GM18907 (cell line): ENCODE measurements at regions not wholly inside any gene's neighbourhood (a gene's known extent, or its start where the extent isn't known, plus 50 kb on each side); places are given as distances from the start of the nearest gene placed in this dataset.

Experiments
- ATAC-seq: cut with Tn5 transposase; IDR thresholded peaks from one replicate; pipeline ENCODE4 v1.9.1; 2021; ENCODE audit warnings: mild to moderate bottlenecking, moderate library complexity; ENCODE audit not compliant: unreplicated experiment

- no peak for ATAC-seq
These were observed 512.7 kb downstream of the DHX35 start for GRCh38 chr20:39474879-39475278.

- no peak for ATAC-seq
These were observed 511.4 kb downstream of the DHX35 start for GRCh38 chr20:39473536-39473935.

- ATAC-seq: no peak
These were observed 506.6 kb downstream of the DHX35 start for GRCh38 chr20:39468703-39469102.

- no peak for ATAC-seq
These were observed 502.1 kb downstream of the DHX35 start for GRCh38 chr20:39464238-39464637.

DNA sequence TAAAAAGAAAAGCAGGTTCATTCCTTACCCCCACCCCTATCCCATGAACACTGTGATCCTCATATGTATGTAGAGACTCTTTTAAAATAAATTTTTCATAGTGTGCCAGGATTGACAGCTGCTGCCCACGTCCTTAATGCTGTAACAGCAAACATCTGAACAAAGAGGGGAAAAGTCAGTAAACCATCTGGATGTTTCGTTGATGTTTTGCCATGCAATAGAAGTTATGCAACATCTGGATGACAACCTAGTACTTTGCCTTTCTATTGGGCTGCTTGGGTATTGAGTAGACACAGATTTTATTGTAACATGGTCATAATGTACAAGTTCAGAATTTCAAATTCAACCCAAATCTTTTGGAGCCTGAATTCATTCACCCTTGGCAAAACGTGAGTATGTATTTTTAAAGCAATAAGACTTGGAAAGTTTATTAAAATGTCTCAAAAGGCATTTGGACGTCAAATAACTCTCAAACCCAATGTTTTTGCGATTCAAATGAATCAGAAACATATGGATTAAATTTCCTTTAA is 500.3 kb downstream of the DHX35 start:
- no peak for ATAC-seq

- ATAC-seq: no peak
These were observed 496.3 kb downstream of the DHX35 start for GRCh38 chr20:39458452-39458851.

DNA sequence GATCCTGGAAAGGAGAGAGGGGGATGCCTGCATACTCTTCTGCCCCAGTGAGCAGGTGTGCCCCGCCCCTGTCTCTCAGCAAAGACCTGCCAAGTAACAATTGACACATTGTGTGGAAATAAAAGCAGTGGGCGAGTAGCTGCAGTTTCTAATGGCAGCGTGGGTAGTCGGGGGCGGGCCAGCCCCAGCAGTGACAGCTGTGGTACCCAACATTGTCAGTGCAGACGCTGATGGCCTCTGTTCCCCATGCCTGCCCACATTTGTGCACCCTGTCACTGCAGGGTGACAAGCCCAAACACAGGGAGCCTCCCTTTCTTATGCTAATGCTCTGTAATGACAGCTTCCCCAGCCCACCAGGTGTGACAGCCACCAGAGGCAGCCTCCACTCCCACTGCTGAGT is 491.7 kb downstream of the DHX35 start:
- no peak for ATAC-seq

DNA sequence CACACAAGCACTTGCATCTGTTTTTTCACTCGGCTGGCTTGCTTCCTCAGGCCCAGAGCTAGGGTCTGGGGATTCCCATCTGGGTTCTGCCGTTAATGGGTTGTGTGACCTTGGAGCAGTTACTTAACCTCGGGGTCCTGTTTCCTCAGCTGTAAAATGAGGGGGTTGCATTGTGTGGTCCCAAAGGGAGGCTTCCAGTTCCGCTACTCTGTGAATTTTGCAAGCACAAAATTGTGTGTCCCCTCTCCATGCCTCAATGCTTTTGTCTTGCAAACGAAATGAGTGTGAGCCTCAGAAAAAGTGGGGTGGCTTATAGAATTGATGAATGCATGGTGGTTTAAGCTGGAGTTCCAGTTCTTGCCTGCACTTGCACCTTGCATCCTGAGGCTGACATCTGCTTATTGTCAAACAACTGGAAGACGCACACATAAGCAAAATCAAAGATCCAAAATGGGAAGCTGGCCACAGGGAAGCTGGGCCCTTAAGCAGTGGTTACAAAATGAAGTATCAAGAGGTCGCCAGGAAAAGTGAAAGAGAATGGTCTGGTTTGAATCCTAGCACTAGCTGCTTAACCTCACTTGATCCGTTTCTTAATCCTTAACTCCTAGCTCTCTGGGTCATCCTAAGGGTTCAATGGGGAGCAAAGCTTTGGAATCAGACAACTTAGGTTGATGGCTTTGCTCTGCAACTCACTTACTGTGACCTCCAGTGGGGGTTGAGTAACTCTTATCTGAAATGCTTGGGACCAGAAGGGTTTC is 490.6 kb downstream of the DHX35 start:
- ATAC-seq: no peak

DNA sequence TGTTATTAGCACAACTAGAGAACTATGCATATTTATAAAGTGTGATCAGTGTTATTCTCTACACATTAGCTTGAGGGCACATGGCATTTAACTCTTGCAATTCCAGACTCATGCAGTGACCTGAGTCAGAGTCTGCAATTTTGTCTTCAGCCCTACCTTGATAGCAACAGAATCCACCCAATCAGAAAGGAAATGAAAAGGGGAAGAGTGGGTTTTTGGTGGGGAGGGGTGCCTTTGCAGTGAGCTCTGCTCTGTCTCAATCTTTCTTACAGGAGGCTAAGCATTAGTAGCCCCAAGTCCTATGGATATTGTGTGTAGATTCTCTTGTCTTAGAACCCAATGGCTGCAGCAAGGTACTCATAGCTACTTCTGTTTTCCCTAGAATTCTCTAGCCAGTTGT is 489.2 kb downstream of the DHX35 start:
- ATAC-seq: no peak

DNA sequence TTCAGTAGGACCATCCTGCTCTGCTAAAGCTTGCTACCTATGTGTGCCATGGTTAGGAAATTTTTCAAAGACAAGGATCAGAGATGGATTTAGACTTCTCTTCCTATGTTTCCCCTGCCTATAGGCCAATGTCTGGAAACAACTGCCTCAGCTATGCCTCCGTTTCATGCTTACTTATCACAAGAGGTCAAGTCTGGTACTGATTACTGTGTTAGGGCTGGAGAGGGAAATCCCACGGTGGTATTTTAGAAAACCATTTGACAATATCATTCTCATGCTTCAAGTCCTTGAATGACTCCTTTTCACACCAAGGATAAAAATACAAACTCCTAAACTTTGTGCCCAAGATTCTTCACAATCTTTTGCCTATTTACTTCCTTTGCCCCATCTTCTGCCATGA is 484.3 kb downstream of the DHX35 start:
- ATAC-seq: no peak

DNA sequence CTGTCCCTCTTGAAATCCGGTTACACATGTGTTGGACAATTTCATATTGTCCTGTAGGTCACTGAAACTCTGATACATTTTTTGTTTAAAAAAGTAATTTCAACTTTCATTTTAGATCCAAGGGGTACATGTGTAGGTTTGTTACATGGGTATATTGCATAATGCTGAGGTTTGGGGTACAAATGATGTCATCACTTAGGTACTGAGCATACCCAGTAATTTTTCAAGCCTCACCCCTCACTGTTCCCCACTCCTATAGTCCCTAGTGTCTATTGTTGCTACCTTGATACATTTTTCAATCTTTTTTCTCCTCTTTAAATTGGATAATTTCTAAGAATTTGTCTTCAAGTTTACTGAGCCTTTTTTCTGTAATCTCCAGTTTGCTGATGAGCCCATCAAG is 483.0 kb downstream of the DHX35 start:
- no peak for ATAC-seq

- ATAC-seq: no peak
These were observed 471.3 kb downstream of the DHX35 start for GRCh38 chr20:39433466-39433865.

DNA sequence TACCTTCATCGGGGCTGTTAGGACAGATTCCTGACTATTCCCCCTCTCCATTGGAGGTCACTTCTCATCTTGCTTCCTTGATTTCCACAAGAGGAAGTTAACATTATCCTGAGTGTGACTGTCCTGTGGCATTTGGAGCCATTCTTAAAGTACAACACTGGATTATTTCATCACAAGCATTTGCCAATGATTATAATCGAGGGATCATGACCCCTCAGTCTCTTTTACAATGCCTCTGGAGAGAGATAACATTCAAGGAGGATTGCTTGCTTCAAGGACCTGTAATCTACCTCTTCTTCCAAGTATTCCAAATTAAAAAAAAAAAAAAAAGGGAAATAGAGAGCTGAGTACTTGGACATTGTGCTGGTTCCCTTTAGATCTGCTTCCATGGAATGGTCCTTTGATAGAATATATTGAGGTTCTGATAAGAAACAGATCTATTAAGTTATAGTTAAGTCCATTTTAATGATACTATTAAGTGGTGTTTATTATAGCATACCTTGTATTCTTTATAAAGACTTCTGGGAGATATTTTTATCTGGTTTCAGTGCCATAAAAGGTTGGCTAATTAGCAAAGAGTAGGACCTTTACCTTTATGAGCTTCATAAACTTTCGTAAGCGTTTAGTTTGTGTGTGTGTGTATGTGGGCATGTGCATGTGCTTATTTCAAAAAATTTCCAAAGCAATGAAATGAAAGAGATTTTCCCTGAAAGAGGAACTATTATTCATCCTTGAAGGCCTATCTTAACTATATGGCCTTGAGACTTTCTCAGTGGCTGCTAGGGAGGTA is 469.1 kb downstream of the DHX35 start:
- ATAC-seq: no peak

DNA sequence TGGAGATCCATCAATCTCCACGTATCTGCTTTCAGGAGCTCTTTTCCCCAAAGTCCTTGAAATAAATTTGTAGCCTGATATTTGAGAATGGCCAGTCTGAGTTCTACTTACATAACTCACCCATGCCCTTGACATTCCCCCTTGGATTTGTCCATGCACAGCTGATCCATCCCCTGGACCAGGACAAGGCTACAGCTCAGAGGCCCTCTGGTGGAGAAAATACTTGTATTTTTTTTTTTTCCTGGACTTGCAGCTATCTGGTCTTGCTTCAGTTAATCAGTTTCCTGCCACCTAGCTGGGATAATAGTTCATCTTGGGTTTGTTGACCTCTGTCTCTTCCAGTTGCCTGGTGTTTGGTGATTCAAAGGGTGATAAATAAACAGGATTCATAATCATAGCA is 467.6 kb downstream of the DHX35 start:
- ATAC-seq: no peak

- ATAC-seq: no peak
These were observed 463.0 kb downstream of the DHX35 start for GRCh38 chr20:39424962-39425678.

DNA sequence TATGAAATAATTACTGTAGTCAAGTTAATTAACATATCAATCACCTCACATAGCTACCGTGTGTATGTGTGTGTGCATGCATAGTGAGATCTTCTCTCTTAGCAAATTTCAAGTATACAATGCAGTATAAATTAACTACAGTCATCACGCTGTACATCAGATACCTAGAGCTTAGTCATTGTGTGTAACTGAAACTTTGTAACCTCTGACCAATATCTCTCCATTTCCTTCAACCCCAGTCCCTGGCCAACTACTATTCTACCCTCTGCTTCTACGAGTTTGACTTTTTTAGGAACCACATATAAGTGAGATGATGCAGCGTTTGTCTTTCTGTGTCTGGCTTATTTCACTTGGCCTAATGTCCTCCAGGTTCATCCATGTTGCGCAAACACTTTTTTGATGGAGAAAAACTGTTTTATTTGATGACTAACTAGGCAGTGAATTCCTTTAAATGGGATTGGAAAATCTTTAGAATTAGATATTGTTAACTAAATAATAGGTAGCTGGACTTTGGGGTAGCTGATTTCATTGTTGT is 459.5 kb downstream of the DHX35 start:
- no peak for ATAC-seq

- no peak for ATAC-seq
These were observed 449.9 kb downstream of the DHX35 start for GRCh38 chr20:39412091-39412490.

GRCh38 chr20:39399463-39399862 is 437.3 kb downstream of the DHX35 start:
- ATAC-seq: no peak

GRCh38 chr20:39398656-39399055 is 436.5 kb downstream of the DHX35 start:
- no peak for ATAC-seq

DNA sequence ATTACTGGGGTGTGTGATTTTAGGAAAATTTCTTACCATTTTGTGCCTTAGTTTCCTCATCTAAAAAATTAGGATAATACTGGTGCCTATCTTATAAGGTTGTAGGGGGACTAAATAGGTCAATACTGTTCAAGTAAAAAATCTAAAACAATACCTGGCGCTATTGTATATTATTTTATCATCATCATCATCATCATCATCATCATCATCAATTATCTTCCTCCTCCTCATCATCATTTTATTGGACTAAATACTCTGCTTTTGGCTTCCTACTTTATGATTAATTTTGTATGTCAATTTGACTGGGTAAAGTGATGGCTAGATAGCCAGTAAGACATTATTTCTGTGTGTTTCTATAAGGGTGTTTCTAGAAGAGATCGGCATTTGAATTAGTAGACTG is 435.5 kb downstream of the DHX35 start:
- ATAC-seq: no peak
